ENCODE measurements at regions not wholly inside any gene's neighbourhood (a gene's known extent, or its start where the extent isn't known, plus 50 kb on each side); places are given as distances from the start of the nearest gene placed in this dataset.

GRCh38 chr4:112882286-112882685, 167.2 kb upstream of the ANK2 start:
- TF ChIP-seq REST (IDR thresholded peaks at IDR 0.05; ENCODE audit: insufficient read depth in 1 of 2, low read depth in 2 of 2, low read length in 2 of 2) (no peak), POLR2AphosphoS5 (IDR thresholded peaks at IDR 0.05; ENCODE audit: low read depth, low read length) (no peak)

Data from PFSK-1 (cell line).